ENCODE measurements at regions not wholly inside any gene's neighbourhood (a gene's known extent, or its start where the extent isn't known, plus 50 kb on each side); places are given as distances from the start of the nearest gene placed in this dataset.

- intact Hi-C loops (cut with DNase I): no loop called here
- H3K4me1 ChIP-seq: peaks cover 10% of the 10 kb centered on the region
- no peak overlapping the region for H3K4me3 ChIP-seq
- no peak for DNase-seq
- no peak for ATAC-seq
- no peaks in the 10 kb centered on the region for H3K27me3 ChIP-seq
- H3K27ac ChIP-seq: no peak overlapping the region
- TF ChIP-seq CTCF (IDR thresholded peaks at IDR 0.05): no peak
- no peaks in the 10 kb centered on the region for H3K36me3 ChIP-seq
- H3K9me3 ChIP-seq: no peaks in the 10 kb centered on the region
Observed at GRCh38 chr1:244352156-244352830, 99.4 kb downstream of the ADSS2 start.

GRCh38 chr1:244353551-244354091 is 98.1 kb downstream of the ADSS2 start:
- DNase-seq (no peak), ATAC-seq (peak; percentile 99)
- no peak for TF ChIP-seq CTCF (IDR thresholded peaks at IDR 0.05)
- H3K4me1 ChIP-seq: peaks cover 10% of the 10 kb centered on the region
- H3K36me3 ChIP-seq: no peaks in the 10 kb centered on the region
- H3K27me3 ChIP-seq: no peaks in the 10 kb centered on the region
- no peak overlapping the region for H3K27ac ChIP-seq
- no peak overlapping the region for H3K4me3 ChIP-seq
- intact Hi-C loops (cut with DNase I): no loop called here
- no peaks in the 10 kb centered on the region for H3K9me3 ChIP-seq

GRCh38 chr1:244354810-244355278 is 96.9 kb downstream of the ADSS2 start:
- Histone ChIP-seq H3K4me1 (peaks cover 6% of the 10 kb centered on the region), H3K36me3 (no peaks in the 10 kb centered on the region), H3K27me3 (no peaks in the 10 kb centered on the region), H3K4me3 (no peak overlapping the region), H3K27ac (no peak overlapping the region), H3K9me3 (no peaks in the 10 kb centered on the region)
- intact Hi-C loops (cut with DNase I): no loop called here
- no peak for ATAC-seq
- no peak for DNase-seq
- TF ChIP-seq CTCF (IDR thresholded peaks at IDR 0.05): no peak

GRCh38 chr1:244356376-244356775 is 95.3 kb downstream of the ADSS2 start:
- Histone ChIP-seq H3K36me3 (no peaks in the 10 kb centered on the region), H3K27me3 (no peaks in the 10 kb centered on the region), H3K4me3 (no peak overlapping the region), H3K4me1 (peaks cover 6% of the 10 kb centered on the region), H3K9me3 (no peaks in the 10 kb centered on the region), H3K27ac (no peak overlapping the region)
- ATAC-seq (no peak), DNase-seq (no peak)
- intact Hi-C loops (cut with DNase I): no loop called here
- no peak for TF ChIP-seq CTCF (IDR thresholded peaks at IDR 0.05)

All from upper lobe of right lung (tissue), 1 donor.